ENCODE measurements at regions not wholly inside any gene's neighbourhood (a gene's known extent, or its start where the extent isn't known, plus 50 kb on each side); places are given as distances from the start of the nearest gene placed in this dataset.

- no peak for TF ChIP-seq ZFX (IDR thresholded peaks at IDR 0.05; ENCODE audit: borderline replicate concordance)
Measured at GRCh38 chr12:5204271-5204670, 160.6 kb downstream of the KCNA5 start.

GRCh38 chr12:5204831-5205230 lies 161.2 kb downstream of the KCNA5 start:
- H3K27ac ChIP-seq = no peak overlapping the region
- TF ChIP-seq CTCF (IDR thresholded peaks at IDR 0.05) = no peak
- no peak for TF ChIP-seq ZFX (IDR thresholded peaks at IDR 0.05; ENCODE audit: borderline replicate concordance)

More at GRCh38 chr12:5204271-5204670, 160.6 kb downstream of the KCNA5 start:
- H3K27ac ChIP-seq = no peak overlapping the region

- no peak overlapping the region for H3K27ac ChIP-seq
- no peak for TF ChIP-seq ZFX (IDR thresholded peaks at IDR 0.05; ENCODE audit: borderline replicate concordance)
- TF ChIP-seq CTCF (IDR thresholded peaks at IDR 0.05) = no peak
Measured at GRCh38 chr12:5206401-5207175, 162.9 kb downstream of the KCNA5 start.

DNA sequence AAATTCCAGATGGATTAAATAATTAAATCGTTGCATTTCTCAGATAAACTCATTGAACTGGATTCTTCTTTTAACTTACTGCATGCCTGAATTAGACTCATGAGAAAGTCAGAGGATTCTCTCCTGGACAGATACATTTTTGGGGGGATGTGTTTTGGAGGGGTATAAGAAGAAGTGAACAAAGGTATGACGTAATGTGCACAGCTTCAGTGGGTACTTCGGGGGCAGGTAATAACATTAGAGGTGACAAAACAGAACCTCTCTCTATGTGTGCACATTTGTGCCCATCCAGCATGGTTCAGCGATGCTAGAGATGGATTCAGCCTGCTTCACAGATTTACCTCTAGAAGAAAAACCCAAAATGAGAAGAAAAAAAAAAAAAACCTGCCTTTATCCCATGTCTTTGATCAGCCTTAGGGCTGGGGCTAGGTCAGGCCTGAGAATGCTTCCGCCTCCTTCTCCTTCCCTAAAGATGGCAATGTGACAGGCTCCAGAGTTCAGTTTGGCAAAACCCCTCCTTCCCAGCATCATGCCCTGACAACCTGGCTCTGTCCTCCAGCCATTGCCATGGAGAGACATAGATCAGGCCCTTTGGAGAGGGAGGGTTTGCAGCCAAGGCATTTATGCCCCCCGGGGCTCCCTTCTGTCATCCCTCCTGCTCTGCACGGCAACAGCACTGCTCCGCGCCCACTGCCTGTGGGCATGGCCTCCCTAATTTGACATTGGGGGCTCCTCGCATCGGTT lies 166.7 kb downstream of the KCNA5 start:
- H3K27ac ChIP-seq = no peak overlapping the region
- TF ChIP-seq ZFX (IDR thresholded peaks at IDR 0.05; ENCODE audit: borderline replicate concordance) = no peak
- TF ChIP-seq CTCF (IDR thresholded peaks at IDR 0.05) = no peak

DNA sequence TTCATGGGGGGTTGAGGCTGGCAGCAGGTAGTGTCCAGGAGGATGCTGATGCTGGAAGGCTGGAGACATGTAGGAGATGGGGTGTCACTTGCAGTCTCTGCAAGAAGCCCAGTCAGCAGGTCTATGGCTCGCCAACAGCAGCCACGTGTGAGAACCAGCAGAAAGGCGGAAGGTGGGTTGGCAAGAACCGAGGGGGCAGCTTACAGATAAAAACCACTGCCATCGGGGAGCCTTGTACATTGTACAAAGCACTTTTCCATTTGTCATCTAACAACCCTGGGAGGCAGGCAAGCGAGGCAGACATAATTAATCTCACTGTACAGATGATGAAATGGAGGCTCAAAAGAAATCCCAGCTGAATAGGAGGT lies 167.2 kb downstream of the KCNA5 start:
- TF ChIP-seq ZFX (IDR thresholded peaks at IDR 0.05; ENCODE audit: borderline replicate concordance) (no peak), CTCF (IDR thresholded peaks at IDR 0.05) (no peak)
- H3K27ac ChIP-seq = no peak overlapping the region

DNA sequence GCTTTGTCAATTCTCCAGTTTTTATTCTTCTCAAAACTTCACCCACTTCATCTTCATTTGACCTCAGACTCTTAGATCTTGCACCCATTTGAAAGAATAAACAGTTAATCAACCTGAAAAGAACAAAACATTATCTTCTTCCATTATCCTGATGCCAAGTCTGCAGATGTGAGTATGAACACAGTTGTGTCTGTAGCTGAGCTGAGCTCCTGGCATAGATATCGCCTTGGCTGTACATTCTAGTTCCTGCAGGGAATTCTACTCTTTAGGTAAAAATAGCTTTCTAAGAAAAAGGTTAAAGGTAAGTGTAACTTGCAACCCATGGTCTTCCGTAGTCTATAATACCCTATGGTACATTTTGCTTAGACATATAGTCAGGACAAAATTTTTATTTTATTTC lies 169.7 kb downstream of the KCNA5 start:
- TF ChIP-seq ZFX (IDR thresholded peaks at IDR 0.05; ENCODE audit: borderline replicate concordance) (no peak), CTCF (IDR thresholded peaks at IDR 0.05) (no peak)
- no peak overlapping the region for H3K27ac ChIP-seq

GRCh38 chr12:5213990-5214389 lies 170.3 kb downstream of the KCNA5 start:
- no peak overlapping the region for H3K27ac ChIP-seq

More at GRCh38 chr12:5213990-5214389, 170.3 kb downstream of the KCNA5 start:
- no peak for TF ChIP-seq CTCF (IDR thresholded peaks at IDR 0.05)
- no peak for TF ChIP-seq ZFX (IDR thresholded peaks at IDR 0.05; ENCODE audit: borderline replicate concordance)
